ENCODE measurements at regions not wholly inside any gene's neighbourhood (a gene's known extent, or its start where the extent isn't known, plus 50 kb on each side); places are given as distances from the start of the nearest gene placed in this dataset.

DNA sequence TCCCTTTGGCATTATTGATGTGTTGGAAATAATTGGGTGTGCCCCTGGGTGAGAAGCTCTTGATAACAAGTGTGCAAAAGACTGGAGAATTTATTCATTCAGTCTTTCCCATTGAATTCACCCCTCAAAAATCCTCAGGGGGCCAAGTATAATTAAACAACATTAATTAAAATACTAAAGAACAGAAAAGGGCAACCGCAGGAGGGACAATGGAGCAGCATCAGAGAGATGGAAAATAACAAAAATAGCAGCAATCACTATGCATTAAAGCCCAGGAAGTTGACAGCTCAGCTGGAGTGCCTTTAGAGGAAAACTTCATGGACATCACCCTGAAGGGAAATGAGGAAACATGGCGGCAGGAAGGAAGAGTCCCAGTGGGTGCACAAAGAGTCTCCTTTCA, 227.6 kb downstream of the MINAR1 start:
- Histone ChIP-seq H3K4me1 (ENCODE audit: insufficient read depth) (no peaks in the 10 kb centered on the region), H3K9me3 (no peaks in the 10 kb centered on the region), H3K36me3 (no peaks in the 10 kb centered on the region), H3K27me3 (no peaks in the 10 kb centered on the region), H3K27ac (no peak overlapping the region), H3K4me3 (no peak overlapping the region)
- TF ChIP-seq EP300 (IDR thresholded peaks at IDR 0.05) (no peak), POLR2A (IDR thresholded peaks at IDR 0.05) (no peak)
- TF ChIP-seq, protein P1, sequence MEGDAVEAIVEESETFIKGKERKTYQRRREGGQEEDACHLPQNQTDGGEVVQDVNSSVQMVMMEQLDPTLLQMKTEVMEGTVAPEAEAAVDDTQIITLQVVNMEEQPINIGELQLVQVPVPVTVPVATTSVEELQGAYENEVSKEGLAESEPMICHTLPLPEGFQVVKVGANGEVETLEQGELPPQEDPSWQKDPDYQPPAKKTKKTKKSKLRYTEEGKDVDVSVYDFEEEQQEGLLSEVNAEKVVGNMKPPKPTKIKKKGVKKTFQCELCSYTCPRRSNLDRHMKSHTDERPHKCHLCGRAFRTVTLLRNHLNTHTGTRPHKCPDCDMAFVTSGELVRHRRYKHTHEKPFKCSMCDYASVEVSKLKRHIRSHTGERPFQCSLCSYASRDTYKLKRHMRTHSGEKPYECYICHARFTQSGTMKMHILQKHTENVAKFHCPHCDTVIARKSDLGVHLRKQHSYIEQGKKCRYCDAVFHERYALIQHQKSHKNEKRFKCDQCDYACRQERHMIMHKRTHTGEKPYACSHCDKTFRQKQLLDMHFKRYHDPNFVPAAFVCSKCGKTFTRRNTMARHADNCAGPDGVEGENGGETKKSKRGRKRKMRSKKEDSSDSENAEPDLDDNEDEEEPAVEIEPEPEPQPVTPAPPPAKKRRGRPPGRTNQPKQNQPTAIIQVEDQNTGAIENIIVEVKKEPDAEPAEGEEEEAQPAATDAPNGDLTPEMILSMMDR (IDR thresholded peaks at IDR 0.05) = no peak
- intact Hi-C loops (cut with DNase I) = no loop called here
- no peak for DNase-seq
- 91 to 95% (median 93%) methylated on average over 2 of the region's 2 CpGs for WGBS, 3 donors

DNA sequence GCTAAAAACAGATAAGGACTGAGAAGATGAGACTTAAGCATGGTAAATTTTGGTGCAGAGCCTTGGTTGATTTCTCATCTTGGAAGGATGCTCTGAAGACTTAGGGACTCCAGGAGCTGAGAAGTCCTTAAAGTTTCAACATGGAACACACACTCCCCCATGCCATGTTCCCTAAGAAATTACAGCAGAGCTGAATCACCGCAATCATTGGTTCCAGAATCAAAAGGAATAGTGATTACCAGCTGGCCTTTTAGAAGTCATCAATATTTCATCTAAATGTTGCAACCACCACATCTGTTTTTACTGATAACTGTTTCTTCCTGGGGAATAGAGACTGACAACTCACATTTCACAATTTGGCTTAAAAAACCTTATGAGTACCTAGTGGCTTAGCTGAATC, 229.3 kb downstream of the MINAR1 start:
- H3K9me3 ChIP-seq = no peaks in the 10 kb centered on the region
- H3K27me3 ChIP-seq = no peaks in the 10 kb centered on the region
- 73 to 82% (median 74%) methylated on average over 1 of the region's 1 CpG for WGBS, 3 donors
- DNase-seq = no peak
- H3K27ac ChIP-seq = no peak overlapping the region
- no peaks in the 10 kb centered on the region for H3K4me1 ChIP-seq (ENCODE audit: insufficient read depth)
- intact Hi-C loops (cut with DNase I) = no loop called here
- no peak overlapping the region for H3K4me3 ChIP-seq
- no peak for TF ChIP-seq EP300 (IDR thresholded peaks at IDR 0.05)
- TF ChIP-seq, protein P1 (IDR thresholded peaks at IDR 0.05) = no peak
- no peak for TF ChIP-seq POLR2A (IDR thresholded peaks at IDR 0.05)
- no peaks in the 10 kb centered on the region for H3K36me3 ChIP-seq

DNA sequence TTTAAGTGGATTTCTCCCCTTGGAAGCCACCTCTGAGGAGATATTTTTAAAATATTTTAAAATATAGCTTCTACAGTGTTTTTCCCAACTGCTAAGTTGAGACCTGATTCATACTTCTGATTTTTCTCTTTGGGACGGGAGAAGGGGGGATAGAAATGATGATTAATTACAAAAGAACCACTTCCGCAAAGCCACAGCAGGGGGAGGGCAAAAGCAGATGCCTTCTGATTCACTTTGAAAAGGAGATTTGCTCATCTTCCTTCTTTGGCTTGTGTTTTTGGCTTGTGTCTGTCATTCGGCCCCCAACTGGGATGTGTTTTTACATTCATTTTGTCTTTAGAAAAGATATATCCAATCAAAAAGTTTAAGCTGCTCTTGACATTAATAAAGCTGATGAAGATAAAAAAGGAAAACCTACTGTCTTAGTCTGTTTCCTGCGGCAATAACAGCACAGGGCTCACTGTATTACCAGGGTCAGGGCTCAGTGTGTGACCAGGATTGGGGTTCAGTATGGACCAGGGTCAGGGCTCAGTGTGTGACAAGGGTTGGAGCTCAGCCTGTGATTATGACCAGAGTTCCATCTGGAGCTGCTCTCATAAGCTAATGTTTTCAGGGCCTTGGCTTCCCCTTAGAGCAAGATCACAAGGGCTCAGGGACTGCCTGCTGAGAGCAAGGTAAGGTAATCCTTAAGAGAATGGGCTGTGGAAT, 223.2 kb downstream of the MTHFS start:
- TF ChIP-seq EP300 (IDR thresholded peaks at IDR 0.05) = no peak
- TF ChIP-seq, protein P1 (IDR thresholded peaks at IDR 0.05) = no peak
- TF ChIP-seq POLR2A (IDR thresholded peaks at IDR 0.05) = no peak
- Histone ChIP-seq H3K36me3 (no peaks in the 10 kb centered on the region), H3K4me3 (no peak overlapping the region), H3K27ac (no peak overlapping the region), H3K27me3 (no peaks in the 10 kb centered on the region), H3K4me1 (ENCODE audit: insufficient read depth) (no peaks in the 10 kb centered on the region), H3K9me3 (no peaks in the 10 kb centered on the region)
- intact Hi-C loops (cut with DNase I) = no loop called here
- DNase-seq = no peak
- WGBS, 3 donors = 41 to 48% (median 43%) methylated on average over 4 of the region's 4 CpGs

DNA sequence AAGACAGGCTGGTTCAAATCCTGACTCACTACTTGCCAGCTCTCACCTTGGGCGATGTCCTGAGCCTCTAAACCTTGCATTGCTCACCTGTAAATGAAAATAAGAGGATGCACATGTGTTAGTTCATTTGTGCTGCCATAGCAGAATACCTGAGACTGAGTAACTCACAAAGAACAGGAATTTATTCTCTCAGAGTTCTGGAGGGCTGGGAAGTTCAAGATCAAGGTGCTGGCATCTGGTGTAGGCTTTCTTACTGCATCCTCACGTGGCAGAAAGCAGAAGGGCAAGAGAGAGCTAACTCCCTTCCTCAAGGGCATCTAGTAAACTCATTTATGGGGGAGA, 222.7 kb downstream of the MTHFS start:
- WGBS, 3 donors = 52 to 75% (median 65%) methylated on average over 2 of the region's 2 CpGs
- TF ChIP-seq EP300 (IDR thresholded peaks at IDR 0.05) = no peak
- TF ChIP-seq POLR2A (IDR thresholded peaks at IDR 0.05) = no peak
- TF ChIP-seq, protein P1 (IDR thresholded peaks at IDR 0.05) = no peak
- Histone ChIP-seq H3K27ac (no peak overlapping the region), H3K9me3 (no peaks in the 10 kb centered on the region), H3K36me3 (no peaks in the 10 kb centered on the region), H3K27me3 (no peaks in the 10 kb centered on the region), H3K4me1 (ENCODE audit: insufficient read depth) (no peaks in the 10 kb centered on the region), H3K4me3 (no peak overlapping the region)
- no peak for DNase-seq
- intact Hi-C loops (cut with DNase I) = no loop called here
